ENCODE measurements at regions not wholly inside any gene's neighbourhood (a gene's known extent, or its start where the extent isn't known, plus 50 kb on each side); places are given as distances from the start of the nearest gene placed in this dataset.
A peak's percentile ranks its signal among the peaks of the same experiment; 100 is the strongest.

- no peak for TF ChIP-seq FOXM1 (IDR thresholded peaks at IDR 0.05; ENCODE audit: borderline replicate concordance, low read depth)
- no peak for TF ChIP-seq NFIC (IDR thresholded peaks at IDR 0.05)
- TF ChIP-seq EGR1 (IDR thresholded peaks at IDR 0.05) = no peak
- no peak for TF ChIP-seq EP300 (IDR thresholded peaks at IDR 0.05; ENCODE audit: borderline replicate concordance)
- TF ChIP-seq RAD21 (IDR thresholded peaks at IDR 0.05; ENCODE audit: low read depth) = no peak
- TF ChIP-seq TEAD4 (IDR thresholded peaks at IDR 0.05) = no peak
- TF ChIP-seq TAF1 (IDR thresholded peaks at IDR 0.05; ENCODE audit: low read depth) = no peak
- TF ChIP-seq CREB1 (IDR thresholded peaks at IDR 0.05; ENCODE audit: low read depth) = no peak
- TF ChIP-seq TCF12 (IDR thresholded peaks at IDR 0.05; ENCODE audit: low read depth) = no peak
- TF ChIP-seq, protein P1, sequence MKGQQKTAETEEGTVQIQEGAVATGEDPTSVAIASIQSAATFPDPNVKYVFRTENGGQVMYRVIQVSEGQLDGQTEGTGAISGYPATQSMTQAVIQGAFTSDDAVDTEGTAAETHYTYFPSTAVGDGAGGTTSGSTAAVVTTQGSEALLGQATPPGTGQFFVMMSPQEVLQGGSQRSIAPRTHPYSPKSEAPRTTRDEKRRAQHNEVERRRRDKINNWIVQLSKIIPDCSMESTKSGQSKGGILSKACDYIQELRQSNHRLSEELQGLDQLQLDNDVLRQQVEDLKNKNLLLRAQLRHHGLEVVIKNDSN (IDR thresholded peaks at IDR 0.05) = no peak
- TF ChIP-seq, protein P2, sequence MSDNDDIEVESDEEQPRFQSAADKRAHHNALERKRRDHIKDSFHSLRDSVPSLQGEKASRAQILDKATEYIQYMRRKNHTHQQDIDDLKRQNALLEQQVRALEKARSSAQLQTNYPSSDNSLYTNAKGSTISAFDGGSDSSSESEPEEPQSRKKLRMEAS (IDR thresholded peaks at IDR 0.05) = no peak
- no peak for TF ChIP-seq YY1 (IDR thresholded peaks at IDR 0.05; ENCODE audit: low read depth)
- no peak for TF ChIP-seq CEBPB (IDR thresholded peaks at IDR 0.05)
- TF ChIP-seq ZBTB7A (IDR thresholded peaks at IDR 0.05; ENCODE audit: low read depth) = no peak
- TF ChIP-seq, protein P3, sequence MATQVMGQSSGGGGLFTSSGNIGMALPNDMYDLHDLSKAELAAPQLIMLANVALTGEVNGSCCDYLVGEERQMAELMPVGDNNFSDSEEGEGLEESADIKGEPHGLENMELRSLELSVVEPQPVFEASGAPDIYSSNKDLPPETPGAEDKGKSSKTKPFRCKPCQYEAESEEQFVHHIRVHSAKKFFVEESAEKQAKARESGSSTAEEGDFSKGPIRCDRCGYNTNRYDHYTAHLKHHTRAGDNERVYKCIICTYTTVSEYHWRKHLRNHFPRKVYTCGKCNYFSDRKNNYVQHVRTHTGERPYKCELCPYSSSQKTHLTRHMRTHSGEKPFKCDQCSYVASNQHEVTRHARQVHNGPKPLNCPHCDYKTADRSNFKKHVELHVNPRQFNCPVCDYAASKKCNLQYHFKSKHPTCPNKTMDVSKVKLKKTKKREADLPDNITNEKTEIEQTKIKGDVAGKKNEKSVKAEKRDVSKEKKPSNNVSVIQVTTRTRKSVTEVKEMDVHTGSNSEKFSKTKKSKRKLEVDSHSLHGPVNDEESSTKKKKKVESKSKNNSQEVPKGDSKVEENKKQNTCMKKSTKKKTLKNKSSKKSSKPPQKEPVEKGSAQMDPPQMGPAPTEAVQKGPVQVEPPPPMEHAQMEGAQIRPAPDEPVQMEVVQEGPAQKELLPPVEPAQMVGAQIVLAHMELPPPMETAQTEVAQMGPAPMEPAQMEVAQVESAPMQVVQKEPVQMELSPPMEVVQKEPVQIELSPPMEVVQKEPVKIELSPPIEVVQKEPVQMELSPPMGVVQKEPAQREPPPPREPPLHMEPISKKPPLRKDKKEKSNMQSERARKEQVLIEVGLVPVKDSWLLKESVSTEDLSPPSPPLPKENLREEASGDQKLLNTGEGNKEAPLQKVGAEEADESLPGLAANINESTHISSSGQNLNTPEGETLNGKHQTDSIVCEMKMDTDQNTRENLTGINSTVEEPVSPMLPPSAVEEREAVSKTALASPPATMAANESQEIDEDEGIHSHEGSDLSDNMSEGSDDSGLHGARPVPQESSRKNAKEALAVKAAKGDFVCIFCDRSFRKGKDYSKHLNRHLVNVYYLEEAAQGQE (IDR thresholded peaks at IDR 0.05; ENCODE audit: low read depth) = no peak
These were observed 372.6 kb downstream of the BCL11B start for GRCh38 chr14:98899441-98899840.

- TF ChIP-seq CEBPB (IDR thresholded peaks at IDR 0.05) (no peak), FOXM1 (IDR thresholded peaks at IDR 0.05; ENCODE audit: borderline replicate concordance, low read depth) (no peak), CREB1 (IDR thresholded peaks at IDR 0.05; ENCODE audit: low read depth) (no peak), TEAD4 (IDR thresholded peaks at IDR 0.05) (no peak)
These were observed 371.8 kb downstream of the BCL11B start for GRCh38 chr14:98900236-98900635.

DNA sequence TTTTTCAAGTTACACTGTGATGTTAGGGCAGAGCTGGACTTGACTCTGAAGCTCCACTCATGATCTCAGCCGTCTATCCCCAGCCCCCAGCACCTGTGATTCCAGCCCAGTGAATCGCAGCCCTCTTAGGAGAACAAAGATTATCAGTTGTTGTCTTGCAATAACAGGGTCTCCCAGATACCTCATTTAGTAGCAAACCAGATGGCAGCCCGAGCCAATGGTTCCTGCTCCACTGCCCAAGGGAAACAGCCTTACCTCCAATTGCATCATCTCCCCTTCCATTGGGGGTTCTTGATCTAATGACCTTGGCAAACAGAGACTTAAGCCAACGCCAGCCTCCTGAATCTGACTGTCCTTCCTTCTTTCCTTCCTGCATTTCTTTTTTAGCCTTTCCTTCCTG is 371.2 kb downstream of the BCL11B start:
- TF ChIP-seq, protein P2 (IDR thresholded peaks at IDR 0.05) = no peak

DNA sequence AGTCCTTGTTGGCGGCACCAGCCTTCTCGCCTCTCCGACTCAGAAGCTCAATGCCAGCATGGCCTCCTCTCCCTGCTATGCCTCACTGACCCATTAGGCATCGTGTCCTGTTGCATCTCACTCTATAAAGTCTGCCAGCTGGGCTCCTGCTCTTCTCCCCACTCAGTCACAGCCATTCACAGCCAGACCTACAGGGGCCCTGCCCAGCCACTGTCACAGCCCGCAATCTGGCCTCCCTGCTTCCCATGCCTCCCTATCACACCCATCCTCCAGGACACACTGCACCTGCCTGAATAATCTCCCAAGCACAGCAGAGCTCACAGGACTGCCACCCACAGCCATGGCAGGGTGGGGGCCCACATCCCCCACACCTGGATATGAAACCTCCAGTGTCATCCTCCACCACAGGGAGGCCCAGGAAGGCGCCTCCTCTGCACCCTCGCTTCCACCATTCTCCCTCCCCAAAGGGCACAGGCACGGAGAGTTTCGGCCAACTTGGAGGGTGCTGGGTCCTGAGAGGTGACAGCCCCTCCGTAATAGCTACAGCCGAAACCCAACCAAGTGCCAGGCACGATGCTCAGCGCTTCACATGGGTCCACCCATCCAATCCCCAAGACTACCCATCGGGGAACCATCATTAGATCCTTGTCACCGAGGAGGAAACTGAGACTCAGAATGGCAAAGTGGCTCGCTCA is 370.3 kb downstream of the BCL11B start:
- no peak for TF ChIP-seq EP300 (IDR thresholded peaks at IDR 0.05; ENCODE audit: borderline replicate concordance)
- no peak for TF ChIP-seq NFIC (IDR thresholded peaks at IDR 0.05)
- TF ChIP-seq ZBTB7A (IDR thresholded peaks at IDR 0.05; ENCODE audit: low read depth) = no peak
- no peak for TF ChIP-seq EGR1 (IDR thresholded peaks at IDR 0.05)
- no peak for TF ChIP-seq RAD21 (IDR thresholded peaks at IDR 0.05; ENCODE audit: low read depth)
- TF ChIP-seq CEBPB (IDR thresholded peaks at IDR 0.05) = no peak
- TF ChIP-seq, protein P1 (IDR thresholded peaks at IDR 0.05) = no peak

- TF ChIP-seq TAF1 (IDR thresholded peaks at IDR 0.05; ENCODE audit: low read depth) = no peak
- TF ChIP-seq EP300 (IDR thresholded peaks at IDR 0.05; ENCODE audit: borderline replicate concordance) = no peak
- TF ChIP-seq YY1 (IDR thresholded peaks at IDR 0.05; ENCODE audit: low read depth) = no peak
- no peak for TF ChIP-seq FOXM1 (IDR thresholded peaks at IDR 0.05; ENCODE audit: borderline replicate concordance, low read depth)
These were observed 368.6 kb downstream of the BCL11B start for GRCh38 chr14:98903371-98903770.

- TF ChIP-seq EGR1 (IDR thresholded peaks at IDR 0.05) = no peak
- TF ChIP-seq, protein P1 (IDR thresholded peaks at IDR 0.05) = no peak
- TF ChIP-seq NFIC (IDR thresholded peaks at IDR 0.05) = no peak
- TF ChIP-seq EP300 (IDR thresholded peaks at IDR 0.05; ENCODE audit: borderline replicate concordance) = no peak
- TF ChIP-seq RAD21 (IDR thresholded peaks at IDR 0.05; ENCODE audit: low read depth) = no peak
These were observed 367.3 kb downstream of the BCL11B start for GRCh38 chr14:98904677-98905076.

DNA sequence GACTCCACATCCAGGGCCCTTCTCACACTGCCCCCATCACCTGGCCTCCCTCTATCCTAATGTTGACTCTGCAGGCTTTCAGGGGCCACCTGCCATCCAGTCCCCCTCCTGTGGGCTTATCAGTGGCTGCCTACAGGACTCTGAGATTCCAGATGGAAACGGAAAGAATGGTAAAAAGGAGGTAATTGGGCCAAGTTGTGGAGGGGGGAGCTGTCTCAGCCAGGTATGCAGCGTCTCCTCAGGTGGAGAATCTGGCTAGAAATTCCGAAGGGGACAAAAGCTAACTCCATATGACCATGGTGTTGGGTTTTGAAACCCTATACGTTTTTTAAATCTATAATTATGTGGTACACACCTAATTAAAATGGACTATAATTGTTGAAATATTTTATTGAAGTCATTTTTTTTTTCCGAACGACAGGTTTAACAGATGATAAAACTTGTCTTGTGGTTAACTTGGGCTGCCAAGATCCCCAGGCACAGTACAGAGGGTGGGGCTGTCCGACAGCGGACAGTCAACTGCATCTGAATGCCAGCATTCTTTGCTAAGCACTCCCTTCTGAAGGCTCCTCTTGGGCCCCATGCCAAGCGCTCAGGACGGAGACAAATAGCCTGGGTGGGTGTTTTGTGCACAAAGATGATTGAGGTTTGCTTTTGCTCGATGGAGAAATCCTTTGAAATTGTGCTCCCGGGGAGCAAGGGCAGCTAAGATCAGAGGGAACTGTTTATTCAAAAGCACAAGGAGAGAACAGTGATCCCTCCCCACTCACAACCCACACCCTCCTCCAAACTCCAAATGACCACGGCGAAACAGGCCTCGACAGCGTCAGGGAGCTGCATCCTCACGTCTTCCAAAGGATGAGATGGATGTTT is 365.6 kb downstream of the BCL11B start:
- TF ChIP-seq TCF12 (IDR thresholded peaks at IDR 0.05; ENCODE audit: low read depth) (0 out of 2 replicates have a peak, but pooled peaks have one; percentile 38), NFIC (IDR thresholded peaks at IDR 0.05) (peak; percentile 69; the same call in 1 of the 2 replicates), CEBPB (IDR thresholded peaks at IDR 0.05) (no peak), TAF1 (IDR thresholded peaks at IDR 0.05; ENCODE audit: low read depth) (no peak)
- TF ChIP-seq, protein P1 (IDR thresholded peaks at IDR 0.05) = no peak
